ENCODE measurements at regions not wholly inside any gene's neighbourhood (a gene's known extent, or its start where the extent isn't known, plus 50 kb on each side); places are given as distances from the start of the nearest gene placed in this dataset.
A peak's percentile ranks its signal among the peaks of the same experiment; 100 is the strongest.

GRCh38 chr15:95503107-95503506, 827.4 kb upstream of the NR2F2 start:
- Histone ChIP-seq H2AFZ (ENCODE audit: low read length) (no peak overlapping the region), H3K4me2 (ENCODE audit: extremely low read depth, insufficient read depth, low read length) (no peak overlapping the region), H3K9ac (ENCODE audit: insufficient read depth, low read length) (no peak overlapping the region), H3K4me3 (replicated peaks in 1 of 4; ENCODE audit: control extremely low read depth in 1 of 4, insufficient read depth in 1 of 4, low read depth in 3 of 4, low read length in 4 of 4) (no peak overlapping the region), H3K4me1 (ENCODE audit: control insufficient read depth, extremely low read depth, insufficient read depth, low read length) (no peaks in the 10 kb centered on the region), H3K36me3 (ENCODE audit: control insufficient read depth, insufficient read depth, low read length) (no peaks in the 10 kb centered on the region), H3K27ac (ENCODE audit: insufficient read depth, low read length) (no peak overlapping the region), H3K79me2 (ENCODE audit: control insufficient read depth, insufficient read depth, low read length) (no peaks in the 10 kb centered on the region), H4K20me1 (ENCODE audit: control insufficient read depth, extremely low read depth, insufficient read depth, low read length) (no peaks in the 10 kb centered on the region), H3K9me3 (ENCODE audit: control insufficient read depth, insufficient read depth, low read depth, low read length) (no peaks in the 10 kb centered on the region), H3K27me3 (ENCODE audit: control insufficient read depth, insufficient read depth, low read length) (no peaks in the 10 kb centered on the region)
- no peak for DNase-seq (ENCODE audit: low read depth in 2 of 2)
- TF ChIP-seq, protein P1, sequence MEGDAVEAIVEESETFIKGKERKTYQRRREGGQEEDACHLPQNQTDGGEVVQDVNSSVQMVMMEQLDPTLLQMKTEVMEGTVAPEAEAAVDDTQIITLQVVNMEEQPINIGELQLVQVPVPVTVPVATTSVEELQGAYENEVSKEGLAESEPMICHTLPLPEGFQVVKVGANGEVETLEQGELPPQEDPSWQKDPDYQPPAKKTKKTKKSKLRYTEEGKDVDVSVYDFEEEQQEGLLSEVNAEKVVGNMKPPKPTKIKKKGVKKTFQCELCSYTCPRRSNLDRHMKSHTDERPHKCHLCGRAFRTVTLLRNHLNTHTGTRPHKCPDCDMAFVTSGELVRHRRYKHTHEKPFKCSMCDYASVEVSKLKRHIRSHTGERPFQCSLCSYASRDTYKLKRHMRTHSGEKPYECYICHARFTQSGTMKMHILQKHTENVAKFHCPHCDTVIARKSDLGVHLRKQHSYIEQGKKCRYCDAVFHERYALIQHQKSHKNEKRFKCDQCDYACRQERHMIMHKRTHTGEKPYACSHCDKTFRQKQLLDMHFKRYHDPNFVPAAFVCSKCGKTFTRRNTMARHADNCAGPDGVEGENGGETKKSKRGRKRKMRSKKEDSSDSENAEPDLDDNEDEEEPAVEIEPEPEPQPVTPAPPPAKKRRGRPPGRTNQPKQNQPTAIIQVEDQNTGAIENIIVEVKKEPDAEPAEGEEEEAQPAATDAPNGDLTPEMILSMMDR (conservative IDR thresholded peaks at IDR 0.05 in 1 of 2, IDR thresholded peaks at IDR 0.05 in 1 of 2; ENCODE audit: low read depth in 1 of 2, low read length in 2 of 2), result no peak
- TF ChIP-seq EZH2 (IDR thresholded peaks at IDR 0.05; ENCODE audit: low read length, missing control alignments), result no peak

DNA sequence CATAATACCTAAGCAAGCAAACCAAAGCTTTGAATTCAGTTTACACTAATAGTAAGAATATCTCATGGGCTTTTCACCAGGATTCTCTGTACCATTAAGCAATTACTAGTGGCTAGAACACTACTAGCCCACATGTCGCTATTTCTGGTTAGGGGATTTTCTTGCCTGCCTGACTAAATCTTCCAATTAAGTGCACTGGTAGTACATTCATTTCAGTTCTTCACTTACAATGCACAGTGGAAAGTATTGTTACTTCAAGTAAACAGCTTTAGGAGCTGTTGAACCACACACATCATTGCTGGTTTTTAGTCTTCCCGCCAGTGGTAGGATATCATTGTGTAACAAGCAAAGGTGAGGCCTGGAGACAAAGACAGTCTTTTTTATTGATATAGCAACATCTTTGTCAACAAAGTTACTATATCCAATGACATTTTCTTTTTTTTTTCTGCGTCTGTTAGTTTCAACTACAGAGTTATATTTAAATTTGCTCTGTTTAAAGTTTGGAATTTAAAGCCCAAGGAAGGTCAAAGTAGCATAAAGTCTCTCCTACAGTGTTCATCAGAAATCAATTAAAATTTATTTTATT, 826.8 kb upstream of the NR2F2 start:
- Histone ChIP-seq H3K9me3 (ENCODE audit: control insufficient read depth, insufficient read depth, low read depth, low read length) (no peaks in the 10 kb centered on the region), H3K27me3 (ENCODE audit: control insufficient read depth, insufficient read depth, low read length) (no peaks in the 10 kb centered on the region), H3K36me3 (ENCODE audit: control insufficient read depth, insufficient read depth, low read length) (no peaks in the 10 kb centered on the region), H3K4me2 (ENCODE audit: extremely low read depth, insufficient read depth, low read length) (no peak overlapping the region), H4K20me1 (ENCODE audit: control insufficient read depth, extremely low read depth, insufficient read depth, low read length) (no peaks in the 10 kb centered on the region), H3K4me1 (ENCODE audit: control insufficient read depth, extremely low read depth, insufficient read depth, low read length) (no peaks in the 10 kb centered on the region), H3K9ac (ENCODE audit: insufficient read depth, low read length) (no peak overlapping the region), H3K27ac (ENCODE audit: insufficient read depth, low read length) (no peak overlapping the region), H3K79me2 (ENCODE audit: control insufficient read depth, insufficient read depth, low read length) (no peaks in the 10 kb centered on the region), H3K4me3 (replicated peaks in 1 of 4; ENCODE audit: control extremely low read depth in 1 of 4, insufficient read depth in 1 of 4, low read depth in 3 of 4, low read length in 4 of 4) (no peak overlapping the region), H2AFZ (ENCODE audit: low read length) (no peak overlapping the region)
- TF ChIP-seq, protein P1 (conservative IDR thresholded peaks at IDR 0.05 in 1 of 2, IDR thresholded peaks at IDR 0.05 in 1 of 2; ENCODE audit: low read depth in 1 of 2, low read length in 2 of 2), result no peak
- TF ChIP-seq EZH2 (IDR thresholded peaks at IDR 0.05; ENCODE audit: low read length, missing control alignments), result no peak
- DNase-seq (ENCODE audit: low read depth in 2 of 2), result no peak

DNA sequence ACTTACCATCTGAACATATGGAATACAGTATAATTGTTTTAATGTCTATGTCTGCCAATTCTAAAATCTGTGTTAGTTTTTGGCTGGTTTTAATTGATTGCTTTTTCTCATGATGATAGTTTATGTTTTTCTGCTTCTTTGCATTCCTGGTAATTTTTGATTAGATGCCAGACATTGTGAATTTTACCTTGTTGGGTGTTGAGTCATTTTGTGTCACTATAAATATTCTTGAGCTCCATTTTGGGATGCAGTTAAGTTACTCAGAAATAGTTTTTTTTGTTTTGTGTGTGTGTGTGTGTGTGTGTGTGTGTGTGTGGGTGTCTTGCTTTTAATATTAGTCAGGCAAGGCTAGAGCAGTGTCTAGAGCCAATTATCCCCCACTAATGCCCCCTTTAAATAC, 818.8 kb upstream of the NR2F2 start:
- Histone ChIP-seq H4K20me1 (ENCODE audit: control insufficient read depth, extremely low read depth, insufficient read depth, low read length) (no peaks in the 10 kb centered on the region), H3K36me3 (ENCODE audit: control insufficient read depth, insufficient read depth, low read length) (no peaks in the 10 kb centered on the region), H3K4me2 (ENCODE audit: extremely low read depth, insufficient read depth, low read length) (no peak overlapping the region), H3K9me3 (ENCODE audit: control insufficient read depth, insufficient read depth, low read depth, low read length) (no peaks in the 10 kb centered on the region), H3K27me3 (ENCODE audit: control insufficient read depth, insufficient read depth, low read length) (no peaks in the 10 kb centered on the region), H3K4me3 (replicated peaks in 1 of 4; ENCODE audit: control extremely low read depth in 1 of 4, insufficient read depth in 1 of 4, low read depth in 3 of 4, low read length in 4 of 4) (no peak overlapping the region), H3K9ac (ENCODE audit: insufficient read depth, low read length) (no peak overlapping the region), H3K79me2 (ENCODE audit: control insufficient read depth, insufficient read depth, low read length) (no peaks in the 10 kb centered on the region), H3K27ac (ENCODE audit: insufficient read depth, low read length) (no peak overlapping the region), H2AFZ (ENCODE audit: low read length) (no peak overlapping the region), H3K4me1 (ENCODE audit: control insufficient read depth, extremely low read depth, insufficient read depth, low read length) (no peaks in the 10 kb centered on the region)
- peak in 1 of 2 donors; percentile 62 for DNase-seq (ENCODE audit: low read depth in 2 of 2)
- no peak for TF ChIP-seq EZH2 (IDR thresholded peaks at IDR 0.05; ENCODE audit: low read length, missing control alignments)
- TF ChIP-seq, protein P1 (conservative IDR thresholded peaks at IDR 0.05 in 1 of 2, IDR thresholded peaks at IDR 0.05 in 1 of 2; ENCODE audit: low read depth in 1 of 2, low read length in 2 of 2), result no peak

Measured in fibroblast of lung (primary cell).